MM.1S (cell line): ENCODE measurements at regions not wholly inside any gene's neighbourhood (a gene's known extent, or its start where the extent isn't known, plus 50 kb on each side); places are given as distances from the start of the nearest gene placed in this dataset.

Experiments used
- DNase-seq: peaks from one replicate; pipeline ENCODE4 v3.0.0-alpha.2; 2015
- H2AFZ ChIP-seq: fragments of 300-600 bp; sonication (generic); 2 replicates; pipeline ENCODE4 v1.6.0; 2016; ENCODE audit warnings: antibody characterized with exemption, low read length
- H3F3A ChIP-seq: fragments of 300-600 bp; sonication (generic); 2 replicates; pipeline ENCODE4 v1.6.1; 2016; ENCODE audit warnings: mild to moderate bottlenecking, antibody characterized with exemption, low read length, moderate library complexity, mixed read lengths; ENCODE audit not compliant: insufficient read depth
- H3K27ac ChIP-seq: fragments of 300-600 bp; sonication (generic); 2 replicates; pipeline ENCODE4 v1.5.1; 2016; ENCODE audit warnings: mild to moderate bottlenecking, low read length
- H3K27me3 ChIP-seq: fragments of 300-600 bp; sonication (generic); replicated peaks from 2 replicates; pipeline ENCODE4 v1.6.0; 2016; ENCODE audit warnings: low read length; ENCODE audit not compliant: insufficient read depth
- H3K36me3 ChIP-seq: fragments of 300-600 bp; sonication (generic); replicated peaks from 2 replicates; pipeline ENCODE4 v1.6.1; 2016; ENCODE audit warnings: mild to moderate bottlenecking, low read length, mixed read lengths; ENCODE audit not compliant: insufficient read depth
- H3K4me1 ChIP-seq: fragments of 300-600 bp; sonication (generic); 2 replicates; pipeline ENCODE4 v1.6.1; 2016; ENCODE audit warnings: low read length, mixed read lengths
- H3K4me2 ChIP-seq: fragments of 300-600 bp; sonication (generic); 2 replicates; pipeline ENCODE4 v1.6.0; 2016; ENCODE audit warnings: low read depth, low read length
- H3K4me3 ChIP-seq: fragments of 300-600 bp; sonication (generic); 2 replicates; pipeline ENCODE4 v1.5.1; 2016; ENCODE audit warnings: low read length, mixed read lengths
- H3K79me2 ChIP-seq: fragments of 300-600 bp; sonication (generic); 2 replicates; pipeline ENCODE4 v1.6.1; 2016; ENCODE audit warnings: mixed run types, low read length, mixed read lengths
- H3K9ac ChIP-seq: fragments of 300-600 bp; sonication (generic); 2 replicates; pipeline ENCODE4 v1.6.1; 2016; ENCODE audit warnings: low read length, mixed read lengths
- H3K9me2 ChIP-seq: fragments of 300-600 bp; sonication (generic); replicated peaks from 2 replicates; pipeline ENCODE4 v1.6.1; 2016; ENCODE audit warnings: mild to moderate bottlenecking, low read length, mixed read lengths; ENCODE audit not compliant: insufficient read depth
- H3K9me3 ChIP-seq: fragments of 300-600 bp; sonication (generic); replicated peaks from 2 replicates; pipeline ENCODE4 v1.6.1; 2016; ENCODE audit warnings: mild to moderate bottlenecking, low read length, mixed read lengths; ENCODE audit not compliant: insufficient read depth
- H4K20me1 ChIP-seq: fragments of 300-600 bp; sonication (generic); 2 replicates; pipeline ENCODE4 v1.6.1; 2016; ENCODE audit warnings: mild to moderate bottlenecking, low read length, moderate library complexity, mixed read lengths; ENCODE audit not compliant: insufficient read depth
- CTCF ChIP-seq: fragments of 300-600 bp; sonication (generic); IDR thresholded peaks from 2 replicates; pipeline ENCODE4 v1.5.1; 2016; ENCODE audit warnings: antibody characterized with exemption, low read length, mixed read lengths
- EZH2 ChIP-seq: fragments of 300-600 bp; sonication (generic); optimal IDR thresholded peaks from 2 replicates; pipeline ENCODE3; 2017; ENCODE audit warnings: low read depth, mild to moderate bottlenecking, antibody characterized with exemption, low read length, mixed read lengths
- EZH2phosphoT487 ChIP-seq: fragments of 300-600 bp; sonication (generic); IDR thresholded peaks from 2 replicates; pipeline ENCODE4 v1.6.1; 2018; ENCODE audit warnings: antibody characterized with exemption, low read length

GRCh38 chr13:105616333-105617075 is 919.0 kb downstream of the EFNB2 start:
- no peak overlapping the region for H3K4me3 ChIP-seq
- no peaks in the 10 kb centered on the region for H3K79me2 ChIP-seq
- TF ChIP-seq CTCF, result no peak
- TF ChIP-seq EZH2, result no peak
- no peak for TF ChIP-seq EZH2phosphoT487
- H4K20me1 ChIP-seq, result no peaks in the 10 kb centered on the region
- no peaks in the 10 kb centered on the region for H3K27me3 ChIP-seq
- H3K36me3 ChIP-seq, result no peaks in the 10 kb centered on the region
- no peak overlapping the region for H3K27ac ChIP-seq
- H3K9me2 ChIP-seq, result no peaks in the 10 kb centered on the region
- H2AFZ ChIP-seq, result no peak overlapping the region
- DNase-seq, result no peak
- H3K9me3 ChIP-seq, result no peaks in the 10 kb centered on the region
- no peak overlapping the region for H3K9ac ChIP-seq
- no peaks in the 10 kb centered on the region for H3F3A ChIP-seq
- H3K4me1 ChIP-seq, result no peaks in the 10 kb centered on the region
- no peak overlapping the region for H3K4me2 ChIP-seq

GRCh38 chr13:105612541-105612940 is 922.9 kb downstream of the EFNB2 start:
- Histone ChIP-seq H3K9me3 (no peaks in the 10 kb centered on the region), H2AFZ (no peak overlapping the region), H3K9ac (no peak overlapping the region), H3K27ac (no peak overlapping the region), H3F3A (no peaks in the 10 kb centered on the region), H3K9me2 (no peaks in the 10 kb centered on the region), H3K79me2 (no peaks in the 10 kb centered on the region), H4K20me1 (no peaks in the 10 kb centered on the region), H3K4me3 (no peak overlapping the region), H3K36me3 (no peaks in the 10 kb centered on the region), H3K4me1 (no peaks in the 10 kb centered on the region), H3K27me3 (no peaks in the 10 kb centered on the region), H3K4me2 (no peak overlapping the region)
- DNase-seq, result no peak
- no peak for TF ChIP-seq CTCF
- no peak for TF ChIP-seq EZH2phosphoT487
- no peak for TF ChIP-seq EZH2

- no peaks in the 10 kb centered on the region for H3K79me2 ChIP-seq
- H3K9me2 ChIP-seq, result no peaks in the 10 kb centered on the region
- no peaks in the 10 kb centered on the region for H4K20me1 ChIP-seq
- H3K4me3 ChIP-seq, result no peak overlapping the region
- H3K36me3 ChIP-seq, result no peaks in the 10 kb centered on the region
- H3K9me3 ChIP-seq, result no peaks in the 10 kb centered on the region
- no peak overlapping the region for H3K9ac ChIP-seq
- no peak overlapping the region for H2AFZ ChIP-seq
- TF ChIP-seq CTCF (no peak), EZH2phosphoT487 (no peak), EZH2 (no peak)
- H3K27me3 ChIP-seq, result no peaks in the 10 kb centered on the region
- H3K4me1 ChIP-seq, result no peaks in the 10 kb centered on the region
- H3K4me2 ChIP-seq, result no peak overlapping the region
- DNase-seq, result no peak
- no peak overlapping the region for H3K27ac ChIP-seq
- H3F3A ChIP-seq, result no peaks in the 10 kb centered on the region
Measured at GRCh38 chr13:105611424-105611823, 924.0 kb downstream of the EFNB2 start.
